ENCODE measurements at regions not wholly inside any gene's neighbourhood (a gene's known extent, or its start where the extent isn't known, plus 50 kb on each side); places are given as distances from the start of the nearest gene placed in this dataset.

GRCh38 chr6:9405369-9405768, 970.0 kb upstream of the SLC35B3 start:
- intact Hi-C loops (cut with DNase I, micrococcal nuclease): no loop called here
- H3K4me3 Mint-ChIP-seq: no peak overlapping the region
- H3K36me3 Mint-ChIP-seq (ENCODE audit: low read depth): no peaks in the 10 kb centered on the region
- ChIA-PET POLR2A (no interaction called here), CTCF (no interaction called here)
- ATAC-seq: no peak
- no peaks in the 10 kb centered on the region for H3K9me3 Mint-ChIP-seq (ENCODE audit: low read depth)
- peaks cover 8% of the 10 kb centered on the region for H3K27me3 Mint-ChIP-seq
- no peak overlapping the region for H3K27ac Mint-ChIP-seq
- DNase-seq: no peak
- H3K4me1 Mint-ChIP-seq: no peaks in the 10 kb centered on the region

GRCh38 chr6:9404351-9405146, 969.2 kb upstream of the SLC35B3 start:
- POLR2A ChIA-PET: no interaction called here
- Mint-ChIP-seq H3K4me1 (no peaks in the 10 kb centered on the region), H3K36me3 (ENCODE audit: low read depth) (no peaks in the 10 kb centered on the region), H3K27me3 (peaks cover 12% of the 10 kb centered on the region), H3K4me3 (no peak overlapping the region), H3K9me3 (ENCODE audit: low read depth) (no peaks in the 10 kb centered on the region), H3K27ac (no peak overlapping the region)
- intact Hi-C loops (cut with DNase I, micrococcal nuclease): no loop called here
- CTCF ChIA-PET: no interaction called here
- ATAC-seq (no peak), DNase-seq (no peak)

GRCh38 chr6:9403736-9404135, 968.4 kb upstream of the SLC35B3 start:
- H3K27ac Mint-ChIP-seq: no peak overlapping the region
- ATAC-seq (no peak), DNase-seq (no peak)
- intact Hi-C loops (cut with DNase I, micrococcal nuclease): no loop called here
- H3K27me3 Mint-ChIP-seq: peaks cover 12% of the 10 kb centered on the region
- no peaks in the 10 kb centered on the region for H3K9me3 Mint-ChIP-seq (ENCODE audit: low read depth)
- H3K36me3 Mint-ChIP-seq (ENCODE audit: low read depth): no peaks in the 10 kb centered on the region
- no peak overlapping the region for H3K4me3 Mint-ChIP-seq
- CTCF ChIA-PET: interaction anchor here (0.7 kb wide), 1 partner anchor 763 kb away, joined by 3 read pairs; no protein-coding TSS in a partner anchor
- no peaks in the 10 kb centered on the region for H3K4me1 Mint-ChIP-seq
- POLR2A ChIA-PET: interaction anchor here (0.7 kb wide), 1 partner anchor 337 kb away, joined by 11 read pairs; no protein-coding TSS in a partner anchor

- Mint-ChIP-seq H3K36me3 (ENCODE audit: low read depth) (no peaks in the 10 kb centered on the region), H3K4me1 (no peaks in the 10 kb centered on the region), H3K9me3 (ENCODE audit: low read depth) (no peaks in the 10 kb centered on the region), H3K27me3 (peaks cover 17% of the 10 kb centered on the region), H3K27ac (no peak overlapping the region), H3K4me3 (no peak overlapping the region)
- CTCF ChIA-PET: no interaction called here
- POLR2A ChIA-PET: no interaction called here
- ATAC-seq: no peak
- no peak for DNase-seq
- intact Hi-C loops (cut with DNase I, micrococcal nuclease): no loop called here
Measured at GRCh38 chr6:9401960-9402359, 966.6 kb upstream of the SLC35B3 start.

- no peak for ATAC-seq
- Mint-ChIP-seq H3K4me1 (no peaks in the 10 kb centered on the region), H3K4me3 (no peak overlapping the region), H3K36me3 (ENCODE audit: low read depth) (no peaks in the 10 kb centered on the region), H3K27me3 (peaks cover 19% of the 10 kb centered on the region), H3K27ac (no peak overlapping the region), H3K9me3 (ENCODE audit: low read depth) (no peaks in the 10 kb centered on the region)
- ChIA-PET POLR2A (no interaction called here), CTCF (no interaction called here)
- intact Hi-C loops (cut with DNase I, micrococcal nuclease): no loop called here
- no peak for DNase-seq
Measured at GRCh38 chr6:9399916-9400315, 964.6 kb upstream of the SLC35B3 start.

- Mint-ChIP-seq H3K27ac (no peak overlapping the region), H3K27me3 (peaks cover 24% of the 10 kb centered on the region), H3K36me3 (ENCODE audit: low read depth) (no peaks in the 10 kb centered on the region), H3K4me1 (no peaks in the 10 kb centered on the region), H3K9me3 (ENCODE audit: low read depth) (no peaks in the 10 kb centered on the region), H3K4me3 (no peak overlapping the region)
- DNase-seq (peak; percentile 7), ATAC-seq (no peak)
- CTCF ChIA-PET: no interaction called here
- intact Hi-C loops (cut with DNase I, micrococcal nuclease): no loop called here
- POLR2A ChIA-PET: no interaction called here
Measured at GRCh38 chr6:9398767-9399373, 963.5 kb upstream of the SLC35B3 start.

GRCh38 chr6:9398071-9398766, 962.9 kb upstream of the SLC35B3 start:
- no peak for DNase-seq
- Mint-ChIP-seq H3K9me3 (ENCODE audit: low read depth) (no peaks in the 10 kb centered on the region), H3K4me3 (no peak overlapping the region), H3K27ac (no peak overlapping the region), H3K27me3 (peaks cover 24% of the 10 kb centered on the region), H3K4me1 (no peaks in the 10 kb centered on the region), H3K36me3 (ENCODE audit: low read depth) (no peaks in the 10 kb centered on the region)
- POLR2A ChIA-PET: no interaction called here
- CTCF ChIA-PET: no interaction called here
- intact Hi-C loops (cut with DNase I, micrococcal nuclease): no loop called here
- ATAC-seq: no peak

- Mint-ChIP-seq H3K4me3 (no peak overlapping the region), H3K4me1 (no peaks in the 10 kb centered on the region), H3K9me3 (ENCODE audit: low read depth) (no peaks in the 10 kb centered on the region), H3K27ac (no peak overlapping the region), H3K36me3 (ENCODE audit: low read depth) (no peaks in the 10 kb centered on the region), H3K27me3 (peaks cover 8% of the 10 kb centered on the region)
- CTCF ChIA-PET: no interaction called here
- ATAC-seq (no peak), DNase-seq (no peak)
- intact Hi-C loops (cut with DNase I, micrococcal nuclease): no loop called here
- POLR2A ChIA-PET: no interaction called here
Measured at GRCh38 chr6:9388596-9388995, 953.3 kb upstream of the SLC35B3 start.

GRCh38 chr6:9380568-9380967, 945.2 kb upstream of the SLC35B3 start:
- H3K4me1 Mint-ChIP-seq: no peaks in the 10 kb centered on the region
- no peaks in the 10 kb centered on the region for H3K27me3 Mint-ChIP-seq
- H3K9me3 Mint-ChIP-seq (ENCODE audit: low read depth): no peaks in the 10 kb centered on the region
- no peak for ATAC-seq
- no peaks in the 10 kb centered on the region for H3K36me3 Mint-ChIP-seq (ENCODE audit: low read depth)
- ChIA-PET CTCF (interaction anchor here (0.6 kb wide), 1 partner anchor 701 kb away, joined by 3 read pairs; no protein-coding TSS in a partner anchor), POLR2A (no interaction called here)
- intact Hi-C loops (cut with DNase I, micrococcal nuclease): no loop called here
- H3K27ac Mint-ChIP-seq: no peak overlapping the region
- DNase-seq: no peak
- no peak overlapping the region for H3K4me3 Mint-ChIP-seq

GRCh38 chr6:9373308-9373707, 938.0 kb upstream of the SLC35B3 start:
- POLR2A ChIA-PET: no interaction called here
- Mint-ChIP-seq H3K4me1 (no peaks in the 10 kb centered on the region), H3K9me3 (ENCODE audit: low read depth) (no peaks in the 10 kb centered on the region), H3K4me3 (no peak overlapping the region), H3K27ac (no peak overlapping the region), H3K36me3 (ENCODE audit: low read depth) (no peaks in the 10 kb centered on the region), H3K27me3 (no peaks in the 10 kb centered on the region)
- no peak for DNase-seq
- CTCF ChIA-PET: no interaction called here
- ATAC-seq: no peak
- intact Hi-C loops (cut with DNase I, micrococcal nuclease): no loop called here

- POLR2A ChIA-PET: no interaction called here
- intact Hi-C loops (cut with DNase I, micrococcal nuclease): no loop called here
- H3K27me3 Mint-ChIP-seq: no peaks in the 10 kb centered on the region
- CTCF ChIA-PET: no interaction called here
- H3K9me3 Mint-ChIP-seq (ENCODE audit: low read depth): no peaks in the 10 kb centered on the region
- no peak overlapping the region for H3K27ac Mint-ChIP-seq
- no peak overlapping the region for H3K4me3 Mint-ChIP-seq
- ATAC-seq: no peak
- no peaks in the 10 kb centered on the region for H3K4me1 Mint-ChIP-seq
- no peak for DNase-seq
- H3K36me3 Mint-ChIP-seq (ENCODE audit: low read depth): no peaks in the 10 kb centered on the region
Measured at GRCh38 chr6:9370480-9370879, 935.1 kb upstream of the SLC35B3 start.

- CTCF ChIA-PET: no interaction called here
- H3K27me3 Mint-ChIP-seq: no peaks in the 10 kb centered on the region
- DNase-seq (no peak), ATAC-seq (no peak)
- POLR2A ChIA-PET: no interaction called here
- H3K4me1 Mint-ChIP-seq: no peaks in the 10 kb centered on the region
- intact Hi-C loops (cut with DNase I, micrococcal nuclease): no loop called here
- no peaks in the 10 kb centered on the region for H3K36me3 Mint-ChIP-seq (ENCODE audit: low read depth)
- H3K9me3 Mint-ChIP-seq (ENCODE audit: low read depth): no peaks in the 10 kb centered on the region
- no peak overlapping the region for H3K4me3 Mint-ChIP-seq
- H3K27ac Mint-ChIP-seq: no peak overlapping the region
Measured at GRCh38 chr6:9365378-9365777, 930.0 kb upstream of the SLC35B3 start.
